GM23248 (cell line): ENCODE measurements at regions not wholly inside any gene's neighbourhood (a gene's known extent, or its start where the extent isn't known, plus 50 kb on each side); places are given as distances from the start of the nearest gene placed in this dataset.

Source experiments
- DNase-seq: peaks from one replicate; pipeline ENCODE4 v3.0.0-alpha.2; 2015
- H2AFZ ChIP-seq: fragments of 200-600 bp; sonication (generic); 2 replicates; pipeline ENCODE4 v1.6.1; 2016; ENCODE audit warnings: antibody characterized with exemption
- H3F3A ChIP-seq: fragments of 200-600 bp; sonication (generic); 2 replicates; pipeline ENCODE4 v1.6.1; 2016; ENCODE audit warnings: mild to moderate bottlenecking, antibody characterized with exemption, mixed run types; ENCODE audit not compliant: insufficient read depth
- H3K27ac ChIP-seq: fragments of 200-600 bp; sonication (generic); 2 replicates; pipeline ENCODE4 v1.5.1; 2016; ENCODE audit warnings: mild to moderate bottlenecking
- H3K27me3 ChIP-seq: fragments of 200-600 bp; sonication (generic); replicated peaks from 2 replicates; pipeline ENCODE4 v1.6.1; 2016; ENCODE audit warnings: mild to moderate bottlenecking; ENCODE audit not compliant: insufficient read depth
- H3K36me3 ChIP-seq: fragments of 200-600 bp; sonication (generic); 2 replicates; pipeline ENCODE4 v1.6.1; 2016; ENCODE audit warnings: low read depth, mild to moderate bottlenecking
- H3K4me1 ChIP-seq: fragments of 200-600 bp; sonication (generic); 2 replicates; pipeline ENCODE4 v1.6.1; 2016; ENCODE audit warnings: mild to moderate bottlenecking; ENCODE audit not compliant: insufficient read depth
- H3K4me2 ChIP-seq: fragments of 200-600 bp; sonication (generic); one replicate; pipeline ENCODE4 v1.6.1; 2016; ENCODE audit warnings: mild to moderate bottlenecking; ENCODE audit not compliant: unreplicated experiment
- H3K4me3 ChIP-seq: fragments of 200-600 bp; sonication (generic); 2 replicates; pipeline ENCODE4 v1.5.1; 2016; ENCODE audit warnings: mild to moderate bottlenecking
- H3K79me2 ChIP-seq: fragments of 200-600 bp; sonication (generic); 2 replicates; pipeline ENCODE4 v1.6.1; 2016; ENCODE audit warnings: mild to moderate bottlenecking; ENCODE audit not compliant: insufficient read depth
- H3K9ac ChIP-seq: fragments of 200-600 bp; sonication (generic); 2 replicates; pipeline ENCODE4 v1.6.1; 2016; ENCODE audit warnings: mild to moderate bottlenecking
- H3K9me2 ChIP-seq: fragments of 200-600 bp; sonication (generic); 2 replicates; pipeline ENCODE4 v1.6.1; 2016; ENCODE audit warnings: mixed run types, mild to moderate bottlenecking, moderate library complexity; ENCODE audit not compliant: insufficient read depth
- H3K9me3 ChIP-seq: fragments of 200-600 bp; sonication (generic); one replicate; pipeline ENCODE4 v1.6.1; 2017; ENCODE audit warnings: low read depth
- H4K20me1 ChIP-seq: fragments of 200-600 bp; sonication (generic); 2 replicates; pipeline ENCODE4 v1.6.0; 2016; ENCODE audit not compliant: insufficient read depth
- EZH2 ChIP-seq: fragments of 200-600 bp; sonication (generic); IDR thresholded peaks from 2 replicates; pipeline ENCODE4 v1.6.1; 2018; ENCODE audit warnings: antibody characterized with exemption, mild to moderate bottlenecking; ENCODE audit not compliant: insufficient read depth, poor library complexity, severe bottlenecking
- EZH2phosphoT487 ChIP-seq: fragments of 200-600 bp; sonication (generic); IDR thresholded peaks from 2 replicates; pipeline ENCODE4 v1.6.1; 2018; ENCODE audit warnings: antibody characterized with exemption, moderate library complexity, mild to moderate bottlenecking, low read depth; ENCODE audit not compliant: insufficient read depth
- WGBS, 2 experiments: methylation state at CpG; one replicate each; pipeline ENCODE4 v1.1.6; 2015 to 2017; ENCODE audit warnings: low lambda C conversion rate in 2 of 2, low coverage in 1 of 2; ENCODE audit errors: missing lambda C conversion rate in 2 of 2; 5-methylcytosine and 5-hydroxymethylcytosine counted together
- in situ Hi-C: fragments of 300-500 bp; cut with MboI; formaldehyde crosslinking; loops from 2 replicates; pipeline ENCODE4 v1.15.0; 2020

DNA sequence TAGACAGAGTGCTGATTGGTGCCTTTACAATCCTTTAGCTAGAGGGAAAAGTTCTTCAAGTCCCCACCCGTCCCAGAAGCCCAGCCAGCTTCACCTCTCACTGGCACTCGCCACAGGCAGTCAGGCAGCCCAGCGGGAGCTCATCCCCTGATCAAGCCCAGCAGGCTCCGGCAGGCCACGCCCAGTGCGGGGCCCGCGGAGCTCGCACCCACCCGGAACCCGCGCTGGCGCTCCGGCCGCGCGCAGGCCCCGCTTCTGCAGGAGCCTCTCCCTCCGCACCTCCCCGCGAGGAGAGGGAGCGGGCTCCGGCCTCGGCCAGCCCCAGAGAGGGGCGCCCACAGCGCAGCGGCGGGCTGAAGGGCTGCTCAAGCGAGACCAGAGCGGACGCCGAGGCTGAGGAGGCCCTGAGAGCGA is 202.4 kb upstream of the PDGFD start:
- no peaks in the 10 kb centered on the region for H3F3A ChIP-seq
- no peak overlapping the region for H3K27ac ChIP-seq
- H3K9me2 ChIP-seq: no peaks in the 10 kb centered on the region
- no peaks in the 10 kb centered on the region for H3K79me2 ChIP-seq
- no peaks in the 10 kb centered on the region for H3K9me3 ChIP-seq
- no peaks in the 10 kb centered on the region; the same call in 1 of the 2 replicates for H4K20me1 ChIP-seq
- TF ChIP-seq EZH2: no peak
- H3K9ac ChIP-seq: no peak overlapping the region
- no peak overlapping the region for H3K4me3 ChIP-seq
- H3K4me1 ChIP-seq: no peaks in the 10 kb centered on the region
- in situ Hi-C loops: no loop called here
- H3K27me3 ChIP-seq: no peaks in the 10 kb centered on the region
- H3K4me2 ChIP-seq: no peak overlapping the region
- no peaks in the 10 kb centered on the region for H3K36me3 ChIP-seq
- DNase-seq: no peak
- no peak overlapping the region for H2AFZ ChIP-seq
- 80 to 85% methylated on average over 17 to 33 of the region's 33 CpGs for WGBS, 2 experiments

GRCh38 chr11:104365676-104366075 is 201.7 kb upstream of the PDGFD start:
- H2AFZ ChIP-seq: no peak overlapping the region
- H3K4me2 ChIP-seq: no peak overlapping the region
- no peaks in the 10 kb centered on the region for H3K9me3 ChIP-seq
- no peak overlapping the region for H3K9ac ChIP-seq
- 65 to 73% methylated on average over 6 of the region's 6 CpGs for WGBS, 2 experiments
- H3K36me3 ChIP-seq: no peaks in the 10 kb centered on the region
- H4K20me1 ChIP-seq: no peaks in the 10 kb centered on the region; the same call in 1 of the 2 replicates
- TF ChIP-seq EZH2phosphoT487: no peak
- no peak for TF ChIP-seq EZH2
- no peaks in the 10 kb centered on the region for H3K27me3 ChIP-seq
- H3K27ac ChIP-seq: no peak overlapping the region
- no peak for DNase-seq
- H3K4me1 ChIP-seq: no peaks in the 10 kb centered on the region
- no peaks in the 10 kb centered on the region for H3K79me2 ChIP-seq
- in situ Hi-C loops: no loop called here
- no peaks in the 10 kb centered on the region for H3F3A ChIP-seq
- no peak overlapping the region for H3K4me3 ChIP-seq
- no peaks in the 10 kb centered on the region for H3K9me2 ChIP-seq

- in situ Hi-C loops: no loop called here
- no peaks in the 10 kb centered on the region; the same call in 1 of the 2 replicates for H4K20me1 ChIP-seq
- H3K4me2 ChIP-seq: no peak overlapping the region
- H3K27me3 ChIP-seq: no peaks in the 10 kb centered on the region
- no peaks in the 10 kb centered on the region for H3K9me2 ChIP-seq
- H3F3A ChIP-seq: no peaks in the 10 kb centered on the region
- no peaks in the 10 kb centered on the region for H3K36me3 ChIP-seq
- no peak overlapping the region for H3K27ac ChIP-seq
- DNase-seq: no peak
- no peaks in the 10 kb centered on the region for H3K79me2 ChIP-seq
- 35 to 52% methylated on average over 1 of the region's 1 CpG for WGBS, 2 experiments
- H3K9ac ChIP-seq: no peak overlapping the region
- H3K9me3 ChIP-seq: no peaks in the 10 kb centered on the region
- no peak overlapping the region for H3K4me3 ChIP-seq
- no peak for TF ChIP-seq EZH2phosphoT487
- TF ChIP-seq EZH2: no peak
- H2AFZ ChIP-seq: no peak overlapping the region
- H3K4me1 ChIP-seq: no peaks in the 10 kb centered on the region
These were observed 198.0 kb upstream of the PDGFD start for GRCh38 chr11:104361975-104362374.

GRCh38 chr11:104352036-104352435 is 188.1 kb upstream of the PDGFD start:
- Histone ChIP-seq H4K20me1 (no peaks in the 10 kb centered on the region), H3K9me2 (no peaks in the 10 kb centered on the region), H3K9ac (no peak overlapping the region), H3K9me3 (no peaks in the 10 kb centered on the region), H3K4me1 (no peaks in the 10 kb centered on the region), H3K27me3 (no peaks in the 10 kb centered on the region), H3K4me3 (no peak overlapping the region), H3K36me3 (no peaks in the 10 kb centered on the region), H3K4me2 (no peak overlapping the region), H3K79me2 (no peaks in the 10 kb centered on the region), H2AFZ (no peak overlapping the region), H3K27ac (no peak overlapping the region), H3F3A (no peaks in the 10 kb centered on the region)
- no peak for DNase-seq
- TF ChIP-seq EZH2: no peak
- TF ChIP-seq EZH2phosphoT487: no peak
- WGBS, 2 experiments: 77 to 84% methylated on average over 4 of the region's 4 CpGs
- in situ Hi-C loops: no loop called here

- no peaks in the 10 kb centered on the region for H3K4me1 ChIP-seq
- H3K9me2 ChIP-seq: no peaks in the 10 kb centered on the region
- H2AFZ ChIP-seq: no peak overlapping the region
- no peak overlapping the region for H3K27ac ChIP-seq
- H3F3A ChIP-seq: no peaks in the 10 kb centered on the region
- no peaks in the 10 kb centered on the region for H3K27me3 ChIP-seq
- H3K4me3 ChIP-seq: no peak overlapping the region
- no peaks in the 10 kb centered on the region for H3K9me3 ChIP-seq
- no peaks in the 10 kb centered on the region for H3K36me3 ChIP-seq
- TF ChIP-seq EZH2 (no peak), EZH2phosphoT487 (no peak)
- in situ Hi-C loops: loop anchor here (25.0 kb wide), 1 partner anchor 656 kb away; no protein-coding TSS in a partner anchor
- WGBS, 2 experiments: 65 to 73% methylated on average over 1 of the region's 1 CpG
- H4K20me1 ChIP-seq: no peaks in the 10 kb centered on the region
- H3K4me2 ChIP-seq: no peak overlapping the region
- H3K9ac ChIP-seq: no peak overlapping the region
- no peaks in the 10 kb centered on the region for H3K79me2 ChIP-seq
- peak; percentile 24 for DNase-seq
These were observed 179.6 kb upstream of the PDGFD start for GRCh38 chr11:104343578-104343977.
